ENCODE measurements at regions not wholly inside any gene's neighbourhood (a gene's known extent, or its start where the extent isn't known, plus 50 kb on each side); places are given as distances from the start of the nearest gene placed in this dataset.
"Not testable (repeated sequence)": the region's sequence is repeated elsewhere in the genome, so short reads cannot be mapped to it uniquely, and the experiment has no call there.

- H2AFZ ChIP-seq = no peak overlapping the region
- H3K4me2 ChIP-seq (ENCODE audit: low read length) = no peak overlapping the region
- H3K9ac ChIP-seq = no peak overlapping the region
- no peaks in the 10 kb centered on the region for H3K79me2 ChIP-seq
- no peak overlapping the region for H3K4me3 ChIP-seq (ENCODE audit: low read depth, low read length)
- H3K36me3 ChIP-seq (ENCODE audit: control insufficient read depth, insufficient read depth, low read length) = no peaks in the 10 kb centered on the region
- no peaks in the 10 kb centered on the region for H3K27me3 ChIP-seq (ENCODE audit: control insufficient read depth, insufficient read depth, low read length)
- H3K9me3 ChIP-seq (ENCODE audit: control insufficient read depth, low read length) = no peaks in the 10 kb centered on the region
- no peak for TF ChIP-seq CTCF (IDR thresholded peaks at IDR 0.05)
- H3K27ac ChIP-seq = no peak overlapping the region
- no peaks in the 10 kb centered on the region for H3K4me1 ChIP-seq
Observed at GRCh38 chr11:109051200-109051599, 370.8 kb upstream of the C11orf87 start.

- Histone ChIP-seq H3K4me2 (ENCODE audit: low read length) (no peak overlapping the region), H3K9me3 (ENCODE audit: control insufficient read depth, low read length) (no peaks in the 10 kb centered on the region), H3K4me3 (ENCODE audit: low read depth, low read length) (no peak overlapping the region), H3K27ac (no peak overlapping the region), H3K36me3 (ENCODE audit: control insufficient read depth, insufficient read depth, low read length) (no peaks in the 10 kb centered on the region), H3K4me1 (no peaks in the 10 kb centered on the region), H3K27me3 (ENCODE audit: control insufficient read depth, insufficient read depth, low read length) (no peaks in the 10 kb centered on the region), H3K9ac (no peak overlapping the region), H3K79me2 (no peaks in the 10 kb centered on the region), H2AFZ (no peak overlapping the region)
- no peak for TF ChIP-seq CTCF (IDR thresholded peaks at IDR 0.05)
Observed at GRCh38 chr11:109059402-109059801, 362.6 kb upstream of the C11orf87 start.

DNA sequence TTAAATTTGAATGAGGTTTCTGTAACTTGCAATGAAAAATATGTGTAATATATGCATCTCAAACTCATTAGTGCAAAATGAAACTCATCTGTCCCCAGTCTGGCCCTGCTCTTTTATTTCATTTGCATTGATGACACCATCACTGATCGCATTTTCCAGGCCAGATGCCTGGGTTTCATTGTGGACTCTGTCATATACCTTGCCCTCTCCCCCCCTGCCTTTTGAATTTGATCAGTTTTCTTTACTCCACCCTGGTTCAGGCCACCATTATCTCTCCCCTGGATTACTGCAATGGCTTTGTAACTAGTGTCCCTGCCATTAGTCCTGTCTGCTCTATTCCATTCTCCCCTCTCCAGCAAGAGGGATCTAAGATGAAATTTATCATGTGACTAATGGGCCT is 360.6 kb upstream of the C11orf87 start:
- no peak for TF ChIP-seq CTCF (IDR thresholded peaks at IDR 0.05)
- Histone ChIP-seq H3K36me3 (ENCODE audit: control insufficient read depth, insufficient read depth, low read length) (no peaks in the 10 kb centered on the region), H3K9me3 (ENCODE audit: control insufficient read depth, low read length) (no peaks in the 10 kb centered on the region), H3K4me1 (no peaks in the 10 kb centered on the region), H3K27me3 (ENCODE audit: control insufficient read depth, insufficient read depth, low read length) (no peaks in the 10 kb centered on the region), H3K27ac (no peak overlapping the region), H3K79me2 (no peaks in the 10 kb centered on the region), H3K4me3 (ENCODE audit: low read depth, low read length) (no peak overlapping the region), H2AFZ (no peak overlapping the region), H3K9ac (no peak overlapping the region), H3K4me2 (ENCODE audit: low read length) (no peak overlapping the region)

DNA sequence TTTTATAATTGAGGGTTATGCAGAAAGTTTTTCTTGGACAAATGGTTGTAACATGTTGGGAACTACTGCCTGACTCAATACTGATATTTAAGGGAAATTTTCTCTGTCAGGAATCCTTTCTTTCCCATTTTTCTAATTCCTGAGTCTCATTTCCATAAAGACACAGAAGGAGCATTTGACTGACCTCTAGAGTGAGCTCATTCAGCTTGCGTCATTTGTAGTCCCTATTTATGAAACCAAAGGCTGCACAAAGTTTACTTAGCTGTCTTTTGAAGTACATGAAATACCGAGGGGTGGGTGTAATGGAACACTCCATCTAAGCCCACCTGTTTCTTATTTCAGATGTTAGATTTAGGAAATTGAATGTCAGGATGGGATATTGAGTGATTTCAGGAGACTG is 359.5 kb upstream of the C11orf87 start:
- no peak overlapping the region for H2AFZ ChIP-seq
- no peak overlapping the region for H3K4me2 ChIP-seq (ENCODE audit: low read length)
- no peaks in the 10 kb centered on the region for H3K79me2 ChIP-seq
- H3K9ac ChIP-seq = no peak overlapping the region
- no peaks in the 10 kb centered on the region for H3K9me3 ChIP-seq (ENCODE audit: control insufficient read depth, low read length)
- no peak overlapping the region for H3K27ac ChIP-seq
- no peak for TF ChIP-seq CTCF (IDR thresholded peaks at IDR 0.05)
- no peak overlapping the region for H3K4me3 ChIP-seq (ENCODE audit: low read depth, low read length)
- H3K36me3 ChIP-seq (ENCODE audit: control insufficient read depth, insufficient read depth, low read length) = no peaks in the 10 kb centered on the region
- no peaks in the 10 kb centered on the region for H3K27me3 ChIP-seq (ENCODE audit: control insufficient read depth, insufficient read depth, low read length)
- no peaks in the 10 kb centered on the region for H3K4me1 ChIP-seq

- no peaks in the 10 kb centered on the region for H3K27me3 ChIP-seq (ENCODE audit: control insufficient read depth, insufficient read depth, low read length)
- TF ChIP-seq CTCF (IDR thresholded peaks at IDR 0.05) = no peak
- H3K4me3 ChIP-seq (ENCODE audit: low read depth, low read length) = no peak overlapping the region
- no peaks in the 10 kb centered on the region for H3K36me3 ChIP-seq (ENCODE audit: control insufficient read depth, insufficient read depth, low read length)
- no peak overlapping the region for H3K4me2 ChIP-seq (ENCODE audit: low read length)
- H3K4me1 ChIP-seq = no peaks in the 10 kb centered on the region
- no peak overlapping the region for H3K27ac ChIP-seq
- no peaks in the 10 kb centered on the region for H3K79me2 ChIP-seq
- no peak overlapping the region for H3K9ac ChIP-seq
- H2AFZ ChIP-seq = no peak overlapping the region
- H3K9me3 ChIP-seq (ENCODE audit: control insufficient read depth, low read length) = no peaks in the 10 kb centered on the region
Observed at GRCh38 chr11:109062871-109063270, 359.1 kb upstream of the C11orf87 start.

DNA sequence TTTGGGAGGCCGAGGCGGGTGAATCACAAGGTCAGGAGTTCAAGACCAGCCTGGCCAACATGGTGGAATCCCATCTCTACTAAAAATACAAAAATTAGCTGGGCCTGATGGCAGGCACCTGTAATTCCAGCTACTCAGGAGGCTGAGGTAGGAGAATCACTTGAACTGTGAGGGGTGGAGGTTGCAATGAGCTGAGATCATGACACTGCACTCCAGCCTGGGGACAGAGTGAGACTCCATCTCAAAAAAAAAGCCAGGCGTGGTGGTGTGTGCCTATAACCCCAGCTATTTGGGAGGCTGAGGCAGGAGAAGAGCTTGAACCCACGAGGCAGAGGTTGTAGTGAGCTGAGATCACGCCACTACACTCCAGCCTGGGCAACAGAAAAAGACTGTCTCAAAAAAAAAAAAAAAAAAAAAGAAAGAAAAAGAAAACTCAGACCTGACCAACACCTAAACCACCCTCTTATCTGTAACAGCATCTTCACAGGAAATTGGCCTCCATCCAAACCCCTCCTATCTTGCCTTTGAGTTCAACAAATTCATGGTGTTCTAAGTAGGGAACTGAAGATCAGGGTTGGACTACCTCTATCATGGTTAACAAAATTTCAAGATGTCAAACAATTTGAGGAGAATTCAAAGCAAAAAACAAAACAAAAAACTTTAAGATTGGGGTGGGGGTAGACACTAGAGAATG is 357.2 kb upstream of the C11orf87 start:
- H3K27me3 ChIP-seq (ENCODE audit: control insufficient read depth, insufficient read depth, low read length); H3K4me2 ChIP-seq (ENCODE audit: low read length); H3K4me3 ChIP-seq (ENCODE audit: low read depth, low read length); H3K27ac ChIP-seq; H3K4me1 ChIP-seq; H3K9ac ChIP-seq; H3K36me3 ChIP-seq (ENCODE audit: control insufficient read depth, insufficient read depth, low read length); H3K9me3 ChIP-seq (ENCODE audit: control insufficient read depth, low read length); H2AFZ ChIP-seq; H3K79me2 ChIP-seq: not testable (repeated sequence)
